SKM-1 treated with dmso at 0.1 percent for 144 hours (cell line): ENCODE measurements at regions not wholly inside any gene's neighbourhood (a gene's known extent, or its start where the extent isn't known, plus 50 kb on each side); places are given as distances from the start of the nearest gene placed in this dataset.
"Not testable (repeated sequence)": the region's sequence is repeated elsewhere in the genome, so short reads cannot be mapped to it uniquely, and the experiment has no call there.

Experiments
- DNase-seq: peaks from one replicate; lab custom pipeline; 2025; ENCODE audit not compliant: unreplicated experiment; lab: John Stamatoyannopoulos, UW

DNA sequence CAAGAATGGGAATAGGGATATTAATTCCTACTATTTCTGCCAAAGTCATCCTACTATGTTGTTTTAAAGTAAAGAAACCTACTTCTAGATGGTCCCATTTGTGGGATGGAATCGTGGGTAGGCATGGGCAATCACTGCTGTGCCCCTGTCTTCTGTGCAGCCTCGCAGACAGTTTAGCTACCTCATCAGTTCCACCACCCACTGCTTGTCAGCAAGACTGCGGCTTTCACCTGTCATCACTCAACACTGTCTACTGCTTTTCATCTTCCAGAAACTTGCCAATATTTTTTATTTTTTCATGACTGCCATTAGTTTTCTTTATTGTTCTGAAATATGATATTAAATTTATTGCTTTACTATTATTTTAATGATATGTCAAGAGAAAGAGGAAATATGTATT lies 368.1 kb upstream of the KYNU start:
- no peak for DNase-seq

DNA sequence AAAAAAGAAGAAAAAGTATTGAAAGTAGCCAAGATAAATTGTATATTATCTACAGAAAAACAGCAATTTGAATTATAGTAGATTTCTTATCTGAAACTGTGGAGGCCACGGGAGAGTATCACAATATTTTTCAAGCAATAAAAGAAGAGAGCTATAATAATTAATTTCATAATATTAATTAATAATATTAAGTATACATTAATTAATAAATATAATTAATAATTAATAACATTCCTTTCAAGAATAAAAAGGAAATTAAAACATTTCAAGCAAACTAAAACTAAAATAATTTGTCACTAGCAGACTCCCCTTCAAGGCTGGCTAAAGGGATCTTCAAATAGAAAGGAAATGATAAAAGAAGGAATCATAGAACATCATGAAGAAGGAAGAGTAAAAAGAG lies 372.7 kb upstream of the KYNU start:
- no peak for DNase-seq

DNA sequence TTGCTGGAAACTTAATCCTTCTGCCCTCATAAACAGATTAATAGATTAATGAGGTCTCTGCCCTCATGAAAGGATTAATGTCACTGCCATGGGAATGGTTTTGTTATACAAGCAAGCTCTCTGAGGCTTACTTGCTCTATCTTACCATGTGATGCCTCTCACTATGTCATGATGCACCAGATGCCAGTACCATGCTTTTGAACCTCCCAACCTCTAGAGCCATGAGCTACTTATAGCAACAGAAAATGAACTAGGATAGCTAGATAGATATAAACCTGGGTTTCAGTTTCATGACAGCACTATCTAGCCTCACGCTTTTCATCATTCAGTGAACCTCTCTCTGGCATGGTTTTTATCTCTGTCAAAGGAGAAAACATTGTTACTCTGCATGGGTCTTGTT lies 371.6 kb upstream of the LRP1B start:
- no peak for DNase-seq

DNA sequence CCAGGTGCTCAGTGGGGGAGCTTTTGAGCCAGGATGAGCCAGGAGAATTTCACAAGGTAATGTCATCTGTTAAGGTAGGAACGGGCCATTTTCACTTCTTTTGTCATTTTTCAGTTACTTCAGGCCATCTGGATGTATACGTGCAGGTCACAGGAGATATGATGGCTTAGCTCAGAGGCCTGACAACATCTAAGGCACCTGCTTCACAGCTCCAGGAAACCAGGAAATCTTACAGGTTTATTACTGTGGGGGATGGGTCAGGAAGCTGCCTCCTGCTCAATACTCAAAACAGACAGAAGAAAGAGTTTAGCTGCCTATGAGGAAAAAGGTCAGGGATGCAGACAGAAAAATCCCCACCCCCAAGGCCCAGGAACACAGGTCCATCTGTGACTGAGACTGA lies 364.3 kb upstream of the LRP1B start:
- no peak for DNase-seq

DNA sequence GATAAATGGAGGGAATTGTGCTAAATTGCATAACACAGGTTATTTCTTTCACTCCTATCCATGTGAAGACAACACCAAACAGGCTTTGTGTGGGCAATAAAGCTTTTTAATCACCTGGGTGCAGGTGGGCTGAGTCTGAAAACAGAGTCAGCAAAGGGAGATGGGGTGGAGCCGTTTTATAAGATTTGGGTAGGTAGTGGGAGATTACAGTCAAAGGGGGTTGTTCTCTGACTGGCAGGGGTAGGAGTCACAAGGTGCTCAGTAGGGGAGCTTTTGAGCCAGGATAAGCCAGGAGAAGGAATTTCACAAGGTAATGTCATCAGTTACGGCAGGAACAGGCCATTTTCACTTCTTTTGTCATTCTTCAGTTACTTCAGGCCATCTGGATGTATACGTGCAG lies 358.8 kb upstream of the LRP1B start:
- DNase-seq, result not testable (repeated sequence)

DNA sequence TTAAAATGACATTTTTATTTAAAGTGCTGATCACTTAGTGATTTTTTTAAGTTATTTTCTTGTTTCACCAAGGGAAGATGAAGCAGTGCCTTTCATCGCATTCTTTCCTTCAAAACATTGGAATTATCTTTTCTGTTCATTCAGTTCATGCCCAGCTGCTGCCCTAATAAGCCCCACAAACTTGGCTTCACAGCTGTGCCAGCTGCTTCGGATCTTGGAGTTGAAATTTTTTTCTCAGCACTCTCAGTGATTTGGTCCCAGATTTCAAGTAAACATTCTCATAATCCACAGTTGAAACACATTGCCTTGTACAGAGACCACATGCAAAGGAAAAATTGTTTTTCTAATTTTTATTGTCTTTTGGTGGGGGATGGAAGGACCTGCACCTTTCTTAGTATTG lies 353.3 kb upstream of the LRP1B start:
- DNase-seq, result no peak

DNA sequence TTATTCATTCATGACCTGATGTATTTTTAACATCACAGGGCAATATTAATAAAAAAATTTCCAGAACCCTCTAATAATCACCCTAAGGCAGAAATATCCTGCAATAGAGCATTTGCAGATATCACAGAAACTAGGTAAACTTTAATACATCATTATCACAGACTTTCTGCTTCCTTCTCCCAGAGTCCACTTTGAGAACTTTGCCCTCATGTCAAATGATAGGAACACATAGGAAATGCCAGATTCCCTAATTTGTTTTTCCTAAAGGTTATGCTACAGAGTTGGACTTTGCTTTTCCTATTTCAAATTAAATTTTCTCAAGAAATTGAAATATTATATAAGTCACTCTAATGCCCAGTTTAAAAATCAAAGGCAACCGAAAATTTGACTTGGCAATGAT lies 352.8 kb upstream of the LRP1B start:
- no peak for DNase-seq

DNA sequence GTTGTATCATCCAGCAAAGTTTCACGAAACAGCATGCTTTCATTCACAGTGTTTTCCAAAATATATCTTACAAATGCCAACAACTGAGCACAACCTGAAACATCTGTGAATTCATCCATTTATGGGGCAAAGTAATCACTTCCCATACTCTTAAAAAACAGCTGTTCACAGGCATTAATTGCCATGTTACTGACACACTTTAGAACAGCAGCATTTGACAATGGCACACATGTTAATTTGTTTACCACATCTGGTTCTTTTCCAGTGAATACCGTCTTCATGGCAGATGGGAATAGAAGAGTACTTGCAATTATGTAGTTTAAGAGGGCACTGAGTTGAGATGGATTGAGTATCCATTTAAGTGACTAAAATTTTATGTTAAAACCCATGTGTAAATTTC lies 347.4 kb upstream of the LRP1B start:
- DNase-seq, result no peak

DNA sequence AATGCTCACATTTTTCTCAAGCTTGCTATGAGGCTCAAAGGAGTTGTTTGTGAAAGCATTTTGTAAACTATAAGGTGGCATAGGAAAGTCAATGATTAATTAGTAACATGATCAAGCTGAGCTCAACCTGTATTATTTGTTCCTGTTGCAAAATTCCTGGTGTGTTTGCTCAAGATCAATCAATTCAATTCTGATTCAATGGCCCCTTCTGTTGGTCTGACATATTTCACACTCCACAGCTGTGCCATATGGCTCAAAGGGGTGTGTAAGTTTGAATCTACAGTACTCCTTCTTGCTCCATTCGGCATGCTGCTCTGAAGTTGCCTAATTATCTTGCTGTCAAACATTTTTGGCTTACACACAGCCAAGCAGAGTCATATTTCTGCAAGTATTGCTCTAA lies 341.6 kb upstream of the LRP1B start:
- no peak for DNase-seq

DNA sequence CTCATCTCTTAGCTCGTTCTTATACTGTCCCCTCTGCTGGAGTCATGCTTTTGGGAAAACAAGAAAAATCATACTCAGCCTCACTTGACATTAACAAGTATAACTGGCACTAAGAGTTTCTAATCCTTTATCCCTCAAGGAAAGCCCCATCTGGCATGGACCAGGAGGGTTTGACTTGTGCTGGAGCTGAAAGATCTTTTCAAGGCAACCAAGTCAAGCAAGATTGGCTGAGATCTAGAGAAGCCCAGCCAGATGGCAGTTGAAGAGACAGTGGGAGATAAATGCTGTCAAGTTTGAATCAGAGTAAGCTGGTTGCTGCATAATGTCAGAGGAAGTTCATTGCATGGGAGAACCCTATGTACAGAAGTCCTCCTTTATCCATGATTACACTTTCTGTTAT lies 336.5 kb upstream of the LRP1B start:
- DNase-seq, result no peak

DNA sequence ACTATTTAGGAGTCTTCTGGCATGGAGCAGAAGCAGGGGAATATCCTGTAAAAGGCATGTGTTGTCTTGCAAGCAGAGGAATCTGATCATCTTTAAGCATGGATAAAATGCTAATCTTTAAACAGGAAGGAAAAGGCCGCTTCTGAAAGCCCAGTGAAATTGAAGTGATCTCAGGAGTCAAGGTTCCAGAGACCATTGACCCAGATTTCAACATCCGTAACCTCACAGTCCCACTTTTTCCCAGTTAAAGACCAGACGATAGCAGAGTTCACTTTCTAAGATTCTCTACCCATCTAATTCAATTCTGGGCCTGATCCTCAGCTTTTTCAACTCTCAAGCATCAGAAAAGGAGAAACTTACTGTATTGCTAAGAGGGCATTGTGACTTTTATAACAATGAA lies 332.2 kb upstream of the LRP1B start:
- no peak for DNase-seq

DNA sequence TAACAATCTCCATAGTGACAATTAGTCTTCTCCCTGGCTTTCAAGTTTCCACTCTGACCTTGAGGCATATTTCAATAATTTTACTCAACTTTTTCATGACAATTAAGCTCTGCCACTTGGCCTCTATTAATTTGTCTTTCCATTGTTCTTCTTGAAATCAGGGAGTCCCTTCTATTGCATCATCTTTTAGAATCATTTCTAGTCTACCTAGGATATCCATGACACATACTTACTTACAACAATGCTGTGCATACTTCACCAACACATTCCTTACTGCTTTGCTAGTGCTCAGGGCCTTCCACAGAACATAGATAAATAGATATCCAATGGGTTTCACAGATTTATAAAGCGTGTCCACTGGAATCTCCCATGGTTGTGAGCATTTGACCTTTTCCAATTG lies 331.5 kb upstream of the LRP1B start:
- no peak for DNase-seq

DNA sequence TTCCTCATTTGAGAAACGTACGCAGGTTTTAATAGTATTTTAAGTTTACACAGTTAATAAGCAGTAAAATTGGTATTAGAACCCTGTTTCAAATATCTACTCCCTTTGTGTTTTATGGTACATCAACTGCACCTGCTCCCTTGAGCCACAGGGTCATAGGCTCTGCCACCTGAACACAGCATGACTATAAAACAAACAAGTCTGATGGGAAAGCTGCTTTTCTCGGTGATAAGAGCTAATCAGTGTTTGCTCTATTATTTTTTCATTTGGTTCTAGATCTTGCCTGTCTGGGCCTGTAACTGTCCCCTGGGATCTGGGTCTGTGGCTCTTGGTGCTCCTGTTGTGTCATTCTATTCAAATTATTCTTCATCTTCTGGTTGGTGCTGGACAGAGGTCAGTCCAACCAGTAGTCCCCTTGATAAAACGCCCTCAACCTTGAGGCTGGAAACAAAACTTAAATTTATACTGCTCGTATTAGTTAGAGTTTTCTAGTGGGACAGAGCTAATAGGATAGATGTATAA lies 314.8 kb upstream of the LRP1B start:
- no peak for DNase-seq

DNA sequence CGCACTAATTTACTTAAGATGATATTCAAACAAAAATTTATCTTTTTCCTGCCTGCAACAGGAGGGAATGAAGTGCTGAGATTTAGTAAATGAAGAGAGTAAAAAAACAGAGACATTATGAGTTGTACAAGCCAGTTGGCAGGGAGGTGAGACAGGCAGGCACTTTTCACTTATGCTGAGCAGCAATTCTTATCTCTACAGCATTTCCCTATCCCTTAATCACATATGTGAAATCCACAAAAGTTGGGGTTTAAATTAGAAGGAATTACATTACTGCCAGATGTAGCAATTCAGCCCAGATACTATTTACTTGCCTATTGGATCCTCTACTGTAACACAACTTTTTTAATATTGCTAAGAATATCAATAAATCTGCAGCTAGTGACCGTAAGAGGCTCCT lies 314.2 kb upstream of the LRP1B start:
- no peak for DNase-seq

DNA sequence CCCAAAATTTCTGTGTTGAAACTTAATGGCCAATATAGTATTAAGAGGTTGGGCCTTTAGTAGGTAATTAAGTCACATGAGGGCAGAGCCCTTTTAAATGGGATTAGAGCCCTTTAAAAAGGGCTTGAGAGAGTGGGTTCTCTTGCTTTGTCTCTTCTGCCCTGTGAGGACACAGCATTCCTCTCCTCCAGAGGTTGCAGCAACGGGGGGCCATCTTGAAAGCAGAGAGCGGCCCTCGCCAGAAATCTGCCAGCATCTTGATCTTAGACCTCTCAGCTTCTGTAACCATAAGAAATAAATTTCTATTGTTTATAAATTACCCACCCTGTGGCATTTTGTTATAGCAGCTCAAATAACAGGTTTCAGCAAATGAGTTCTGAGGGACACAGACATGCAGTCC lies 305.0 kb upstream of the LRP1B start:
- DNase-seq, result no peak

DNA sequence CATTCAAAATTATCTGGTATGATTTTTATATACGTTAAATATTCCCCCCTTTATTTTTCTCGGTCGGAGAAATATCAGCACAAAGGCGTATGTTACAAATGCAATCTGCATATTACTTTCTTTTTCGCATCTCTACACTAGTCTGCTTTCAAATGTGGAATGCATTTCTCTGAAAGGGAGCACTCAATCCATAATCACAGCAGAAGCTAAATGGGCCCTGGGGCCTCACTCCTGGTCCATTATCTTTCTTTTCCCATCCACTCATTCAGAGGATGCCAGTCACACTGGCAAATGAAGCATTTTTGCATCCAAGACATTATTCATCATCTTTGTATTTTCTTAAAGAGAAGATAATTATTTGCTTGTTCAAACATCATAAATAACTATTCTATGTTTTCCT lies 295.2 kb upstream of the LRP1B start:
- DNase-seq, result no peak

DNA sequence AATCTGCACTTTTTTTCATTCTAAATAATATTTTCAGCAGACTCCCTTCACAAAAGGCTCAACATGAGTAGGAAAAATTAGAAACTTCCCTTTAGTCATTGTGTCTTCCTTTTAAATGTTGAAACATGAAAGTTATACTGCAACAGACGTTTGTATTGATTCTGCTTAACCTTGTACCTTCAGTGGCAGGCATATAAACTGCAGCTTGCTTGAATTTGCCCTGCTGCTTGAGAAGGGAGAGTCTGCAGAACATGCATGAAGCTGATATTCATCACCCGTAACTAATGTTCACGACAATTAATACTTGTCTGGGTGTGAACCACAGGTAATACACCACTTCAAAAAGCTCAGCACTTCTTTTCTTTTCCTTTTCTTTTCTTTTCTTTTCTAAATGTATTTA lies 294.7 kb upstream of the LRP1B start:
- no peak for DNase-seq

DNA sequence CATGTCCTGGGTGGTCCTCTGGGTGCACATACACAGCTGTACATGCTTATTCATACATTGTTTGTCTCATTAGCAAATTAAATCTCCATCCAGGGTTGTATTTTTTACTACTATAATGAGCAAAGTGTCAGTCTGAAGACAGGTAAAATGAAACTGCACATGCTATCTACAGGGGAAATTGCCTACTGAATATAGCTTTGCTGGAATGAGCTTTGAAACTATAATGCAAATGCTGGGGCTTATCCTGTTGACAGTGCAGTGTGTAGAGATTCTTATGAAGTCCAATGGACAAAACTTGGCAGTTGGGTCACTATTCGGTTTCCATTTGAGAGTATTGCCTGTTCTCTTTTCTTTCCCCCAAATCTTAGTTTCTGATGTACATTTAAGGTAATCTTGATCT lies 292.8 kb upstream of the LRP1B start:
- no peak for DNase-seq

DNA sequence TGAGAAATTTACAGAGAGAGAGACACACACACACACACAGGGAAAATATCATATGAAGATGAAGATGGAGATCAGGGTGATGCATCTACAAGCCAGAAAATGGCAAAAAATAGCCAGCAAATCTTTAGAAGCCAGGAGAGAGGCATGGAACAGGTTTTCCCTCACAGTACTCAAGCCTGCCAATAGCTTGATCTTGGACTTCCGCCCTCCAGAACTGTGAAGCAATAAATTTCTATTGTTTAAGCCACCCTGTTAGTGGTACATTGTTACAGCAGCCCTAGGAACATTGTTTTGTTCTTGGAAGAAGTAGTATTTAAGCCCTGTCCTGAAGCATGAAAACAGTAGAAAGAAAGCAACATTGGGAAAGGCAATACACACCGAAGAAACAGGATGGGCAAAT lies 292.0 kb upstream of the LRP1B start:
- no peak for DNase-seq

DNA sequence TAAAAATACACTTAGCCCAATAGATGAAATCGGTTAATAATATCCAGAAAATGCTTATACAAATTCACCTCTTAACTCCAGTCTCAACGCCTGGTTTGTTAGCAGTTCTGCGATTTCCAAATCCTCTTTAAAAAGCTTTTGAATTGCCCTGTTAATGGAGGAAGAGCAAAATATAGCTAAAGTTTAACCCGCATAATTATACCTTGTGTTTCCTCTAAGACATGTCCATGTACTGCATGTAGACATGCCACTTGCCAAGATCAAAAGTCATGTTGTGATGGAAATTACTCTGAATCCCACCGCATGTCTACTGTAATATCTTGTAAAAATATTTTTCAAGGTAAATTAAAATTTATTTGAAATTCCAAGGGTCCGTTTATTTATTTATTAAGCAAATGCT lies 291.2 kb upstream of the LRP1B start:
- no peak for DNase-seq

DNA sequence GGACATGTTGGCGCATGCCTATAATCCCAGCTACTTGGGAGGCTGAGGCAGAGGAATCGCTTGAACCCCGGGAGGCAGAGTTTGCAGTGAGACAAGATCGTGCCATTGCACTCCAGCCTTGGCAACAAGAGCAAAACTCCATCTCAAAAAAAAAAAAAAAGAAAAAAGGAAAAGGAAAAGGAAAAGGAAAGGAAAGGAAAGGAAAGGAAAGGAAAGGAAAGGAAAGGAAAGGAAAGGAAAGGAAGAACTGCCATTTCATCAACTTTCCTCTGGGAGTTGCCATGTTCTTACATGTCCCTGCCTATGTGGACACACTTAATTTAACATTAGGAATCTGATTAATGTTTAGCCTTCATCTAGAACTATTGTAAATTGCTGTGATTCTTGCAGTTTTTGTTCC lies 287.9 kb upstream of the LRP1B start:
- not testable (repeated sequence) for DNase-seq

DNA sequence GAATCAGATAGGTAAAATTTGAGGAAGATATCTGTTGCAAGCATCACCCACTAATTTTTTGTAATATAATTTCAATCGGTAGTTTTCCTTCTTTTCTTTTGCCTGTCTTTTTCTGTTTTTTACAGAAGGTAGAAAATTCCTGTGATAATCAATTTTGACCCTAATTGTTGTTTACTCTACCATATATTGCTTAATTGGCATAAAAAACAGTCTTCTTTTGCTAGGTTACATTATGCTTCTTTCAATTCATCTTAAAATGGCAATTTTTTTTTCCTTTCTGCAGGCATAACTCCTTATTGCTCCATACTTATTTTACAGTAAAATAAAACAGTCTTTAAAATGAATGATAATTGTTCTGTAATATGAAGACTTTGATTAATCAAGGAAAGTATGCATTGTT lies 286.2 kb upstream of the LRP1B start:
- DNase-seq, result no peak

DNA sequence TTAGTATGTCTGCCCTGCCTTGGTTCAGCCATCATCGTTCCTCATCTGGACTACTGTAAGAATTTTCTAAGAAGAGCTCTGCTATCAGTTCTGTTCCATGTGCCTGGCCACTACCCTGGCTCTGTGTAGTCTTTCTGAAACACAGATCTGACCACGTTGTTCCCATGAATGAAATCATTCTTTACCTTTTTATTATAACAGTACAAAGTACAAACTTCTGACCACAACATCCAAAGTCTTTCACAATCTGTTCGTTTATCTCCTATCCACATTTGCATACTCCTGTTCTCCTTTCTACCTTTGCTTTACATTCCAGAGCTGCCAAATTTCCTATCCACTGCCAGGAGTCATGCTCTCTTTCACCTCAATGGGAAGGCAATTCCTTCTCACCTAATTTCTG lies 284.6 kb upstream of the LRP1B start:
- DNase-seq, result no peak

DNA sequence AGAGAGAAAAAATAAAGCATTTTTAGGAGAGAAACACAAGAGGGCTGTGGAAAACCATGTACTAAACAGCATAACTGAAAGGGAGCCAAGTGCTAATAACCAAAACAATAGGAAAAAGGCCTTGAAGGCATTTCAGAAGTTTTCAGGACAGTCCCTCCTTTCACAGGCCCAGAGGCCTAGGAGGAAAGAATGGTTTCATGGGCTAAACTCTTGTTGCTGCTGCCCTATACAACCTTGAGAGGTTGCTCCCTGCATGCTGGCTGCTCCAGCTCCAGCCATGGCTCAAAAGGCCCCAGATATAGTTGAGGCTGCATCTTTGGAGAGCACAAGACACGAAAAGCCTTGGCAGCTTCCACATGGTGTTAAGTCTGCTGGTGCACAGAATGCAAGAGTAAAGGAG lies 267.4 kb upstream of the LRP1B start:
- DNase-seq, result no peak
